ENCODE measurements at regions not wholly inside any gene's neighbourhood (a gene's known extent, or its start where the extent isn't known, plus 50 kb on each side); places are given as distances from the start of the nearest gene placed in this dataset.

DNA sequence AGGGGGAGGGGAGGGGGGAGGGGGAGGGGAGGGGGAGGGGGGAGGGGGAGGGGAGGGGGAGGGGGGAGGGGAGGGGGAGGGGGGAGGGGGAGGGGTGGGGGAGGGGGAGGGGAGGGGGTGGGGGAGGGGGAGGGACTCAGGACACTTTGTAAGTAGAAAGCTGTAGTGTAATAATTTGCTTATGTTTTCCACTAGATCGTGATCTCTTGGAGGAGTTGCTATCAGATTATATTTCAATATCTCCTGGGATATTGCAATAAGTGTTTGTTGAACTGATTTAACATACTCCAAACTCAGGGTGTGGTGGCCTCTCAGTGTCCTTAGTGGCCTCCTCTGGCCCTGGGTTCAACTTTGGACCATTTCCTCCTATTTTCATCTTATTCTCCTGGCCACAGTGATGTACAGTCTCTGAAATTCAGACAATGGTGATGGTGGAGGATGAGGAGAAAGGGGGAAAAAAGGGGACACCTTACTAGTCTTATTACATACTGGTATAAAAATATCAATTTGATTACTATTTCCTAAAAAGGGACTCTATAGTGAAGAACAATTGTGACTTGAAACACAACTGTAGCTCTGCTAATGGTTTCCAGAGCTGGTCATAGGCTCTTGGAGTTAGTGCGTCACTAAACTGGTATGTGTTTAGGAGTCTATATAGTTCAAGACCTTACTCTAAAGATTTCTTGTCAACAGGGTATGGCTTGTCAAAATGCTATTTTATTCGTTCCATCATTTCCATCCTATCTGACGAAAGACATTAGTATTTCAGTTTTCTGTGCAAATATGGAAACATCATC is 89.6 kb downstream of the DDX1 start:
- TF ChIP-seq, protein P1, sequence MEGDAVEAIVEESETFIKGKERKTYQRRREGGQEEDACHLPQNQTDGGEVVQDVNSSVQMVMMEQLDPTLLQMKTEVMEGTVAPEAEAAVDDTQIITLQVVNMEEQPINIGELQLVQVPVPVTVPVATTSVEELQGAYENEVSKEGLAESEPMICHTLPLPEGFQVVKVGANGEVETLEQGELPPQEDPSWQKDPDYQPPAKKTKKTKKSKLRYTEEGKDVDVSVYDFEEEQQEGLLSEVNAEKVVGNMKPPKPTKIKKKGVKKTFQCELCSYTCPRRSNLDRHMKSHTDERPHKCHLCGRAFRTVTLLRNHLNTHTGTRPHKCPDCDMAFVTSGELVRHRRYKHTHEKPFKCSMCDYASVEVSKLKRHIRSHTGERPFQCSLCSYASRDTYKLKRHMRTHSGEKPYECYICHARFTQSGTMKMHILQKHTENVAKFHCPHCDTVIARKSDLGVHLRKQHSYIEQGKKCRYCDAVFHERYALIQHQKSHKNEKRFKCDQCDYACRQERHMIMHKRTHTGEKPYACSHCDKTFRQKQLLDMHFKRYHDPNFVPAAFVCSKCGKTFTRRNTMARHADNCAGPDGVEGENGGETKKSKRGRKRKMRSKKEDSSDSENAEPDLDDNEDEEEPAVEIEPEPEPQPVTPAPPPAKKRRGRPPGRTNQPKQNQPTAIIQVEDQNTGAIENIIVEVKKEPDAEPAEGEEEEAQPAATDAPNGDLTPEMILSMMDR (IDR thresholded peaks at IDR 0.05), result no peak
- TF ChIP-seq POLR2A (IDR thresholded peaks at IDR 0.05), result no peak

Data from Peyer's patch (tissue), 4 donors.